ENCODE measurements at regions not wholly inside any gene's neighbourhood (a gene's known extent, or its start where the extent isn't known, plus 50 kb on each side); places are given as distances from the start of the nearest gene placed in this dataset.

DNA sequence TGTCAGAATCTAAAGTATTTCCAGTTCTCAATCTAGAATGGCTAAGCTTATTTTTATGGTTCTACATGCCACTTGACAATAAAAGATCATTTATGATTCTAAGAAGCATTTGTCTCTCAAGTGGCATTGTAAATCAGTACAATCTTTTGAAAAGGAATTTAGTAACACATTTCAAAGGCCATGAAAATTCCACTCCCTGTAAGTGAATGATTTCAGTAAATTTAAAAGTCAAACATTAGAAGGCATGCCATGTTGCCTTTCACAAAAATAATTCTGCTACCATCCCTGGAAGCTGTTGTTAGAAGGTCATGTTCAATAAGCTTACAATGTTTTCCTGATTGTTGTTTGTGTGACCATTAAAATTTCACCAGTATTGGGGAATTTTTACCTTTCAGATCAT, 142.9 kb downstream of the RPIA start:
- DNase-seq: no peak

GRCh38 chr2:88834866-88835265, 143.4 kb downstream of the RPIA start:
- DNase-seq: no peak

GRCh38 chr2:88835726-88836125, 144.3 kb downstream of the RPIA start:
- DNase-seq: no peak

DNA sequence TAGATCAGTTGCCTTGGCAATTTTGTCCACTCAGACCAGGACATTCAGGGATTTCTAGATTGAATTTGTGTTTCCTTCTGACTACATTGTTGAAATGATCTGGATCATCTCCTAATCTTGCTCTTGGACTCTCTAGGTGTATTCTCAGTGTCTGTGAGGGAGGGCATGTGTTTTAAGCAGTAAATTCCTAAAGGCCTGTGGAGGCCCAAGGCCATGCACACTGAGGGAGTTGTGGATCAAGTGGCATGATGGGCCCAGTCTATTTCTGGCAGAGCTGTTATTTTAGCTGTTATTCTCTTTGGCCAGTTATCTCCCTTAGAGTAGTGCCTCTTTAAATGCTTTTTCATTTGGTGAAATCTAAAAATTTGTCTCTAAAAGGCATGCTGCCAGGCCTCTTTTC, 144.9 kb downstream of the RPIA start:
- no peak for DNase-seq

DNA sequence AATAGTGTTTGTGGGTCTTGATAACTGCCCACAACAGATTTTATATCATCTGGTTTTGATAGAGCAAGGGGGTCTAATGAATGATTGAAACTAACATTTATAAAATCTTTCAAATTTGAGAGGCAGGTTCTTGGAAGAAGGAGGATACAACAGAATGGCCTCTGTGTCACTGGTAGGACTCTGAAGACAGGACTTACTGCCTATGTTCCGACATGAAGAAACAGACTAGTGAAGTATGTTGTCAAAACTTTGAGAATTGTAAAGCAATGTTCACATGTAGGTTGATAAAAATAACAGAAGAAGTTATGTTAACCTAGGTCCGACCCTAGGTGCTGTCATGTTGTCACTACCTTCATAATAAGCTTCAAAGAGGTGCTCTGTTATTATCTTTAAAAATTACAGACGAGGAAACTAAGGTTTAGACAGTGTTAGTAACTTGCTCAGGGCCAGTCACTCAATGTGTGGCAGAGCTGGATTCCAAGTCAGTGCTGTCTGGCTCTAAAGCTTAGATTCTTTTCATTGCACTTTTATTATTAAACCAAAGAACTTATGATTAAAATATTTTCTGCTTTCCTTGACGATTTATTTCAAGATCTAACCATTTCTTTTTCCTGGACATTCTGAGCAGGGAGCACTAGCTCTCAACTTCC, 146.2 kb downstream of the RPIA start:
- no peak for DNase-seq

DNA sequence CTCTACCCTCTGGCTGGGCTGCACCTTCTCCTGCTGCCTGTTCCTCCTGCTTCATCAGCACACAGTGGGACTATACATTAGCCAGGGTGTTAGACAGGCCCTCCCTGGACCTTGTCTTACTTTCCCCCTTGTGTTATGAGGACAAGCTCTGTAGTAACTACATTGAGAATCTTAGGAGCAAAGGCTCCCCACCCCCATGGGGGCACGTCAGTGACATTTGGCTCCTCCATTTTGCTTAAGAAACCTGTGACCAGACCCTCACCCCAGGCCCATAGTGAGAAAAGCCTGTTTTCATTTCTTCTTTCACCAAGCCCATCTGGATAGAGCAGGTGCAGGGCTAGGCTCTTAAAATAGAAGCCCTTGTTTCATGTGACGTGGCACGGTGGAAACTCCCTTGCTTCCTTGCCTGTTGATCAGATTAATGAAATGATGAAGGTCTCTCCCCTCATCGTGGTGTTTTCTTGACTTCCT, 146.7 kb downstream of the RPIA start:
- DNase-seq: no peak

DNA sequence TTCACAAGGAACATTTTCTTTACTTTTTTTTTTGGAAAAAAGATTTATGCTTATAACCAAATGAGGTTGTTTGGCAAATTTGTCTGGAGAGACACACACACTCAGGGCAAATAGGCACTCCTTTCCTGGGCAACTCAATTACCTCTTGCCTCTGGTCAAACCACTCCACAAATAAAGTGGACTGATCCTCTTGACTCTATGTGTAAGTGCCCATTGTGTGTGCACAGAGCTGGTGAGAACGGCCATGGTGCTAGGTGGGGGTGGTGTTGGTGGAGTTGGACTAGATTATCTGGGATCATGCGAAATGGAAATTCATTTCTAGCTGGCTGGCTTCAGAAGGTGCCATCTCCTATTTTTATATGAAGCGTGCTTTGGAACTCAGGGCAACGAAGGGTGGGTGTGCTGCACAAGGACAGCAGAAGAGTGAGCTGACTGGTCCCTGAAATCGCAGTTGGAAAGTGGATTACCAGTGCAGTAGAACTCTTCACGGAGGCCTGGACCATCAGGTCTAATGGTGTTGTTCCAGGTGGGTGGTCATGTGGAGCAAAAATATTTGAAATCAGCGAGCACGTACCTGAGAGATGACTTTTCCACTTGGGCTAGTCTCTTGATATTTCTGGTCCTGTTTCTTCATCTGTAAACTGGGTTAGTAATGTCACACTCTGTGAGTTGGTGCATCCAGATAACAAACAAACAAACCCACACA, 149.9 kb downstream of the RPIA start:
- no peak for DNase-seq

- no peak for DNase-seq
Measured at GRCh38 chr2:88842656-88843460, 151.4 kb downstream of the RPIA start.

GRCh38 chr2:88843651-88844050, 152.2 kb downstream of the RPIA start:
- DNase-seq: no peak

DNA sequence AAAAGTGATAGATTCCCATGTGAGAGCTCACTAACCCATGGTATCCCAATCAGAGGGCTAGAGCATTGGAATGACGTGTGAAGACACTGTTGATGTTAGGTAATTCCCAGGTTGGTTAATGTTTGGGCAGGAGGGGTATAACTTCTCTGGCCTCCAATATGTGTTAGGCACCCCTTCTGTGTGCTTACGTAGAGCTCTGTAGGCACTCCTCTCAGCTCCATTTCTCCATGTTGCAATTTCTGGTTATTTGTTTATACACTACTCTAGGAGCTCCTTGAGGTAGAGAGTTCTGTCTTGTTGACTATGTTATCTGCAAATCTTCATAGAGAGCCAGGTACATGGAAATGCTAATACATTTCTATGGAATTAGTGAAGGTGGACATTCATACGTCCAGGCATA, 153.5 kb downstream of the RPIA start:
- no peak for DNase-seq

GRCh38 chr2:88845772-88846661, 154.5 kb downstream of the RPIA start:
- no peak for DNase-seq

DNA sequence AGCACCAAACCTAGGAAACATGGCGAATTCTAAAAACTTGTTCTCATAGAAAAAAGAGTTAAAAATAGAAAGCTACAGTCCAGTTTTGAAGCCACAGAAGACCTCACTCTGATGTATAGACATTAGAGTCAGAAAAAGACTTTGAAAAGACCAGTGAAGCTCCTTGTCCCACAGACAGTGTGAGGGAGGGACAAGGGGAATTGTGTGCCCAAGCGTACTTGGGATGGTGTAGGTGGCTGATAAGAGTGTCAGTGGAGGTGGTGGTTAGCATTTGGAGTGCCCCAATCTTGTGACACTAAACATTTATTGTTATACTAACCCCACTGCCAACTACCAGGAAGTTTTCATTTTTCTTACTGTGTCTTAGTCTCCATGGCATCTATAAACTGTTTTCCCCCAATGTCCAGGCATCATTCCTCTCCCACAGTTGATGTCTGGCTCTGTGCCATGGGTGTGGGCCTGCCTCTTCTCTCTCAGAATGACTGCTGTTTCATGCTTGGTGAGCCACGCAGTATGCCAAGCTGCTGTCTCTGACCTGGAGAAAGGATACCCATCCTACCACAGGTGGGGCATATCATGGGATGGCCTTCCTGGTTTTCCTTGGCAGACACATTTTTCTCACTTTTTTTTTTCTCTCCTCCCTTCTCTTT, 161.4 kb downstream of the RPIA start:
- no peak for DNase-seq

- DNase-seq: no peak
Measured at GRCh38 chr2:88853403-88853790, 161.9 kb downstream of the RPIA start.

DNA sequence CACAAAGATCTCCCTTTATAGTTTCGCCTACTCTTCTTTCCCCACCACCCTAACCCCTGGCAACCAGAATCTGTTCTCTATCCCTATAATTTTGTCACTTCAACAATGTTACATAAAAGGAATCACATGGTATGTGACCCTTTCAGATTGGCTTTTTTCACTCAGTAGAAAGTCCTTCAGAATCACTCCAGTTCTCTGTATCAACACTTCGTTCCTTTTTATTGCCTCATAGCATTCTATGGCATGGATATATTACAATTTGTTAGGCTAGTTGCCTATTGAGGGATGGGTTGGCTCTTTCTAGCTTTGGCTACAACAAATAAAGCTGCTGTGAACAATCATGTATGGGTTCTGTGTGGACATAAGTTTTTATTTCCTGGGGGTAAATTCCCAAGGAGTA, 163.1 kb downstream of the RPIA start:
- DNase-seq: no peak

GRCh38 chr2:88855620-88856408, 164.3 kb downstream of the RPIA start:
- DNase-seq: no peak

DNA sequence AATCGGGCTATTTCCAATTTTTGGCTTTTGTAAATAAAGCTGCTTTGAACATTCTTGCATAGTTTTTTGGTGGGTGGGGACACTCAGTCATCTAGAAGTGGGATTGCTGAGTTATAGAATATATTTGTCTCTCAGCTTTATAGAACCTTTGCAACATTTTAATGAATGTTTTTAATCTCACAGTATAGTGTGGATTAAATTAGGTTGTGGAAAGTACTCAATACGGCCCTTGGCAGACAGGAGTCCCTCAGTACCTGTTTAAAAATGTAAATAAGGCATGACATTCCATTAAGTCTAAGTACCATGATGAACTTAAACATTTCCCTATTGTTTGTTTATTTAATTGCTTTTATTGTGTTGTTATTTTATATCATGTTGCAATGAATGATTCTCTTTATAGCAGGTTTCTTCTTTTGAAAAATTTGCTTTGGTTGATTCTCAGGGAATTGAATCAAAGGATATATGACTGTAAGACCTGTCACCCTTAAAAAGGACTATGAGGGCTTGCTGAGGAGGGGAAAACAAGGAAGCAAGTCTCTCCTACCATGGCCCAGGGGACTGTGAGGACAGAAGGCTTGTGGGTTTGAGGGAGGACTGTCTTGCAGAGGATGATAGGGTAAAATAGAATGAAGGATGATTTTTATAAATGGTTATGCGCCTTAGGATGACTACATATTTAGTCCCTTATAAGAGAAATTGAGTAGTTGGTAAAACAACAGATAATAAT, 165.1 kb downstream of the RPIA start:
- DNase-seq: no peak

- no peak for DNase-seq
Measured at GRCh38 chr2:88857274-88857741, 165.8 kb downstream of the RPIA start.

GRCh38 chr2:88857951-88858411, 166.5 kb downstream of the RPIA start:
- DNase-seq: peak in 1 of 2 experiments; percentile 46

DNA sequence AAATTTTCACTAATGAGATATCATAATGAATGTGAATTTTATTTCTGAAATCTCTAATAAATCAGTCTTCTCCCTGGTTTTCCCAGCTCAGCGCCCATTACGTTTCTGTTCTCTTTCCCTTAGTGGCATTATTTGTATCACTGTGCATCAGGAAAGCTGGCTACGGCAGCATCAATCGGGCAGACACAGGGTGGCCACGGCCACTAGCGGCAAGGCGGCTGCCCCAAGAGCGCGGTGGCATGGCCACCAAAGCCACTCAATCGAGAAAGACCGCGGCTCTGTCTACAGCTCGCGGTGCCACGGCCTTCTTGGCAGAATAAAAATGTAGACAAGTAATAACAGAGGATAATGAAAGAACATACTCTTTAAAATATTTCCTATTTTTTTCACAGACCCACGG, 168.0 kb downstream of the RPIA start:
- DNase-seq: no peak

DNA sequence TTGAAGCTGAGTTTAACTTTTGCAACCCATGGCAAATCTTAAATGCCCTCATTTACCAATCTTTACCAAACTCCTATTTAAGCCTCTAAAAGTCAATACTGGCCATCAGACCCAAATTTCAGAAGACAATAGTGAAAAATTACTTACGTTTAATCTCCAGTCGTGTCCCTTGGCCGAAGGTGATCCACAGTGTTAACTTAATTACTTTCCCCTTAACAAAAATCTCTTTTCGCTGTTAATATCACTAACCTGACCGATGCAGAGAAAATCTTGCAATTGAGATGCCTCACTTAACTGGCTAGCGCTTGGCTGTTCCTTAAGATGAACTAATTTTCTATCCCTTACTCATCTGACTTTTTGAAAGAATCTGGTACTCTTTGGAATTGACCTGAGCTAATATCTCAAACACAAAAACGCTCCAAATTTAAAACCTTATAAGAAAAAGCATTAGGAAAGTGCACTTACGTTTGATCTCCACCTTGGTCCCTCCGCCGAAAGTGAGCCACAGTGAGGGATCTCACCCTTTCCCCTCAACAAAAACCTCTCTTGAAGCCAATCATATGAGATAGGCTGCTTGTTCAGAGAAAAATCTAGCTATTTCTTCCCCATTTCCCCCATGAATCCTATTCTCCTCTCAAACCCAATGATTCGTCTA, 169.1 kb downstream of the RPIA start:
- no peak for DNase-seq

All from SW 1271 (cell line).